Calu3 (cell line): ENCODE measurements at regions not wholly inside any gene's neighbourhood (a gene's known extent, or its start where the extent isn't known, plus 50 kb on each side); places are given as distances from the start of the nearest gene placed in this dataset.

Source experiments
- BruUV-seq: library from RNA; stranded (reverse); fragments of 400-500 nt; replicated peaks from 2 replicates; lab custom pipeline; 2021; lab: Mats Ljungman, UMichigan
- CTCF ChIA-PET: fragments of 300-600 bp; sonication (Branson Sonifier 250); formaldehyde crosslinking; loops from one replicate; lab custom pipeline; 2022; ENCODE audit warnings: antibody characterized with exemption; lab: Charles Lee
- DNase-seq: peaks from one replicate; pipeline ENCODE4 v3.0.0; 2022
- H3K27ac Mint-ChIP-seq: one replicate; pipeline ENCODE4 v1.8.0; 2022; ENCODE audit warnings: mixed read lengths; ENCODE audit not compliant: unreplicated experiment
- H3K27me3 Mint-ChIP-seq: one replicate; pipeline ENCODE4 v1.8.0; 2022; ENCODE audit warnings: mixed read lengths; ENCODE audit not compliant: unreplicated experiment
- H3K36me3 Mint-ChIP-seq: one replicate; pipeline ENCODE4 v1.8.0; 2022; ENCODE audit warnings: mild to moderate bottlenecking, moderate library complexity, mixed read lengths; ENCODE audit not compliant: insufficient read depth, unreplicated experiment
- H3K4me1 Mint-ChIP-seq: one replicate; pipeline ENCODE4 v1.8.0; 2022; ENCODE audit warnings: mild to moderate bottlenecking, low read depth, mixed read lengths; ENCODE audit not compliant: unreplicated experiment
- H3K4me3 Mint-ChIP-seq: one replicate; pipeline ENCODE4 v1.8.0; 2022; ENCODE audit warnings: mild to moderate bottlenecking, low read depth, moderate library complexity, mixed read lengths; ENCODE audit not compliant: unreplicated experiment
- H3K9me3 Mint-ChIP-seq: one replicate; pipeline ENCODE4 v1.8.0; 2022; ENCODE audit warnings: low read depth, mixed read lengths; ENCODE audit not compliant: unreplicated experiment
- CTCF ChIP-seq: fragments of 200-600 bp; IDR thresholded peaks from one replicate; pipeline ENCODE4 v1.8.0; 2022; ENCODE audit warnings: antibody characterized with exemption; ENCODE audit not compliant: unreplicated experiment
- intact Hi-C: fragments of 100-400 bp; cut with micrococcal nuclease; formaldehyde crosslinking; loops from one replicate; pipeline ENCODE4 v1.10.0; 2022; ENCODE audit not compliant: unreplicated experiment

- intact Hi-C loops = no loop called here
- Mint-ChIP-seq H3K4me3 (no peak overlapping the region), H3K27me3 (no peaks in the 10 kb centered on the region), H3K27ac (no peak overlapping the region), H3K36me3 (no peaks in the 10 kb centered on the region), H3K9me3 (peaks cover 30% of the 10 kb centered on the region), H3K4me1 (no peaks in the 10 kb centered on the region)
- no peak for DNase-seq
- no TSS peak for BruUV-seq
- no peak for TF ChIP-seq CTCF
- CTCF ChIA-PET = no interaction called here
These were observed 1544.6 kb downstream of the OLFM4 start for GRCh38 chr13:54573186-54573585.

- no peaks in the 10 kb centered on the region for H3K4me1 Mint-ChIP-seq
- TF ChIP-seq CTCF = no peak
- intact Hi-C loops = no loop called here
These were observed 1546.2 kb downstream of the OLFM4 start for GRCh38 chr13:54574791-54575190.

DNA sequence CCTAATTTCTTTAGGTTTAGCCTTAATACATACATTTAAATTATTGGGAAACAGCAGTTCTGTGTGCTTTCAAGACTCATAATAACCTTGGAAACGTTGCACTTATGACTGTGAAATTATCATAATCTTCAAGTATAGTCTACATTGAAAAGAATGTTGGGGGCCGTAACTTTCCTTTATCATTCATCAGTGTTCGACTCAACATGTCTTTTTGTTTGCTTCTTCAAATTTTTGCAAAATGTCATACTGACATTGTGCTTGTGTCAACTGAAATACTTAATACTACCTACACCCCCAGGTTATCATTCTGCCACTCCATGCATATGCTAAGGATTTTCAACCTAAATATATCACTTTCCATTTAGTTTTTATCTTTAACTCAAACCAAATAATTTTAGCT, 1562.9 kb downstream of the OLFM4 start:
- Mint-ChIP-seq H3K4me3 (no peak overlapping the region), H3K9me3 (peaks cover 25% of the 10 kb centered on the region), H3K36me3 (no peaks in the 10 kb centered on the region), H3K27me3 (no peaks in the 10 kb centered on the region), H3K27ac (no peak overlapping the region), H3K4me1 (no peaks in the 10 kb centered on the region)
- no peak for DNase-seq
- intact Hi-C loops = no loop called here
- BruUV-seq = no TSS peak
- TF ChIP-seq CTCF = no peak
- CTCF ChIA-PET = no interaction called here

More at GRCh38 chr13:54574791-54575190, 1546.2 kb downstream of the OLFM4 start:
- Mint-ChIP-seq H3K9me3 (peaks cover 22% of the 10 kb centered on the region), H3K27me3 (no peaks in the 10 kb centered on the region), H3K36me3 (no peaks in the 10 kb centered on the region), H3K4me3 (no peak overlapping the region), H3K27ac (no peak overlapping the region)
- BruUV-seq = no TSS peak
- CTCF ChIA-PET = no interaction called here
- no peak for DNase-seq

DNA sequence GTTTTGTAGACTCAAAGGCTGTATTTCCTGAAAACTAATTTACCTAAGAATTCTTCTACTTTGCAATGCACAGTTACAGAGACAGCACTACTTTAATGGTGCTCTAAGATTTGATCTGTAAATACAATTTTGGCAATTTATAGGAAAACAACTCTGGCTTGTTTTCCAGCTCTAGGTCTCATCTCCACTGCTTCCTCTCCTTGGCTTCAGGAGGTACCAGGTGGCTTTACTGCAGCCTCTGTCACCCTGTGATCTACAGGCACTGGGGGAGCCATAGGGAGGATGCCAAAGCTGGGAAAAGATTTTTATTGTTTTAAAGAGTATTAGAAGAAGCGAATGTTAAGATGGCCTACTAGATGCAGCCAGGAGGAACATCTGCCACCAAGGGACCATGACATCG, 1563.6 kb downstream of the OLFM4 start:
- H3K9me3 Mint-ChIP-seq = peaks cover 20% of the 10 kb centered on the region
- no peak overlapping the region for H3K27ac Mint-ChIP-seq
- no TSS peak for BruUV-seq
- no peaks in the 10 kb centered on the region for H3K27me3 Mint-ChIP-seq
- TF ChIP-seq CTCF = no peak
- H3K4me1 Mint-ChIP-seq = no peaks in the 10 kb centered on the region
- no peaks in the 10 kb centered on the region for H3K36me3 Mint-ChIP-seq
- H3K4me3 Mint-ChIP-seq = no peak overlapping the region
- CTCF ChIA-PET = no interaction called here
- intact Hi-C loops = no loop called here
- DNase-seq = no peak
